Astrocyte (in vitro differentiated cells and primary cell): ENCODE measurements at regions not wholly inside any gene's neighbourhood (a gene's known extent, or its start where the extent isn't known, plus 50 kb on each side); places are given as distances from the start of the nearest gene placed in this dataset.
"Not testable (repeated sequence)": the region's sequence is repeated elsewhere in the genome, so short reads cannot be mapped to it uniquely, and the experiment has no call there.

Experiments used
- EZH2 ChIP-seq: IDR thresholded peaks from 2 replicates; pipeline ENCODE4 v1.6.1; 2012; ENCODE audit warnings: mild to moderate bottlenecking, low read length, inconsistent platforms; ENCODE audit not compliant: insufficient read depth
- TF ChIP-seq, protein P1 (sequence below): IDR thresholded peaks from 2 replicates; pipeline ENCODE4 v1.5.1; 2011; ENCODE audit warnings: low read depth, mild to moderate bottlenecking, inconsistent platforms, low read length, moderate library complexity; ENCODE audit not compliant: insufficient read depth

DNA sequence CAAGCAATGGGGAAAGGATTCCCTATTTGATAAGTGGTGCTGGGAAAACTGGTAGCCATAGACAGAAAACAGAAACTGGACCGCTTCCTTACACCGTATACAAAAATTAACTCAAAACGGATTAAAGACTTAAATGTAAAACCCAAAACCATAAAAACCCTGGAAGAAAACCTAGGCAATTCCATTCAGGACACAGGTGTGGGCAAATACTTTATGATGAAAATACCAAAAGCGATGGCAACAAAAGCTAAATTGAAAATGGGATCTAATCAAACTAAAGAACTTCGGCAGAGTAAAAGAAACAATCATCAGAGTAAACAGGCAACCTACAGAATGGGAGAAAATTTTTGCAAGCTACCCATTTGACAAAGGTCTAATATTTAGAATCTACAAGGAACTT, 91.1 kb downstream of the VPREB1 start:
- TF ChIP-seq, protein P1, sequence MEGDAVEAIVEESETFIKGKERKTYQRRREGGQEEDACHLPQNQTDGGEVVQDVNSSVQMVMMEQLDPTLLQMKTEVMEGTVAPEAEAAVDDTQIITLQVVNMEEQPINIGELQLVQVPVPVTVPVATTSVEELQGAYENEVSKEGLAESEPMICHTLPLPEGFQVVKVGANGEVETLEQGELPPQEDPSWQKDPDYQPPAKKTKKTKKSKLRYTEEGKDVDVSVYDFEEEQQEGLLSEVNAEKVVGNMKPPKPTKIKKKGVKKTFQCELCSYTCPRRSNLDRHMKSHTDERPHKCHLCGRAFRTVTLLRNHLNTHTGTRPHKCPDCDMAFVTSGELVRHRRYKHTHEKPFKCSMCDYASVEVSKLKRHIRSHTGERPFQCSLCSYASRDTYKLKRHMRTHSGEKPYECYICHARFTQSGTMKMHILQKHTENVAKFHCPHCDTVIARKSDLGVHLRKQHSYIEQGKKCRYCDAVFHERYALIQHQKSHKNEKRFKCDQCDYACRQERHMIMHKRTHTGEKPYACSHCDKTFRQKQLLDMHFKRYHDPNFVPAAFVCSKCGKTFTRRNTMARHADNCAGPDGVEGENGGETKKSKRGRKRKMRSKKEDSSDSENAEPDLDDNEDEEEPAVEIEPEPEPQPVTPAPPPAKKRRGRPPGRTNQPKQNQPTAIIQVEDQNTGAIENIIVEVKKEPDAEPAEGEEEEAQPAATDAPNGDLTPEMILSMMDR: not testable (repeated sequence)
- not testable (repeated sequence) for TF ChIP-seq EZH2
